RCC 7860 (cell line): ENCODE measurements at regions not wholly inside any gene's neighbourhood (a gene's known extent, or its start where the extent isn't known, plus 50 kb on each side); places are given as distances from the start of the nearest gene placed in this dataset.

Experiments
- DNase-seq: peaks from one replicate; pipeline ENCODE4 v3.0.0-alpha.2; 2015; ENCODE audit warnings: low spot score
- FAIRE-seq: peaks from 2 replicates; lab custom pipeline; 2012; peaks lifted over from hg19 to GRCh38; lab: Jason Lieb, UNC

DNA sequence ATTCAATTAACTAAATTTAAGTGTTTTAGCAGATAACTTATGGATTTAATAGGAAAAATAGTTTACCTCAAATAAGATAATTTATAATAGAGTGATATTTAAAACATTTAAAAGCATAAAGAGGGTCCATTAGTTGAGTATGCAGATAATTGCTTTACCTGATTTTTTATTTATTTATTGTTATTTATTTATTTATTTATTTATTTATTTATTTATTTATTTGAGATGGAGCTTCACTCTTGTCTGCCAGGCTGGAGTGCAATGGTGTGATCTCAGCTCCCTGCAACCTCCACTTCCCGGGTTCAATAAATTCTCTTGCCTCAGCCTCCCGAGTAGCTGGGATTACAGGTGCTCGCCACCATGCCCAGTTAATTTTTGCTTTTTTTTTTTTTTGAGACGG lies 982.9 kb downstream of the TFAP2A start:
- peak; percentile 22 for FAIRE-seq

DNA sequence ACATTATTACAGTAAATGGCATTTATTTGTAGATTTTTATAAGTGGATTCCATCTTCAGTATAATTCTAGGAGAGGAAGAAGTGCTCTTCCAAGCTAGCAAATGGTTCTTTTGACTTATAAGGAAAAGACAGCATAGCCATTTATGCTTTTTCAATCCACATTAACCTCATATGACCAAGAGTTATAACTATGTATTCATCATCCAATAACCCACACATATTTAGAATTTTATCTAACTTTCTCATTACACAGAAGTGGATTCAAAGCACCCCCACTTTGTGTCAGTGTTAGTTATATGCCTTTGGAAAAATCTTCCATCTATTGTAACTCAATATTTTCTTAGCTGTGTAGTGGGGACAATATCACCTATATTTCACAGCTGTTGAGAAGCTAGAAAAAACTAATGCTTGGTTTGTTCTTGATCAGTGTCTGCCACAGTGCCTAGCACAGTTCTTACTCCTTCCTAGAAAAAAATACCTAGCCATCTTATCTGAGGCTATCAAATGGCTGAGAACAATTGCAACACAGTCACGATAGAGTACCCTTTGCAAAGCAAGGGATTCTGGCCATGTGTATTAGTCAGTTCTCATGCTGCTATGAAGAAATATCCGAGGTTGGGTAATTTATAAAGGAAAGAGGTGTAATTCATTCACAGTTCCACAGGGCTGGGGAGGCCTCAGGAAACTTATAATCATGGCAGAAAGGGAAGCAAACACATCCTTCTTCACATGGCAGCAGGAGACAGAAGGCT lies 986.3 kb downstream of the TFAP2A start:
- FAIRE-seq (no peak), DNase-seq (no peak)

More for the DNA sequence above, 982.9 kb downstream of the TFAP2A start:
- no peak for DNase-seq

DNA sequence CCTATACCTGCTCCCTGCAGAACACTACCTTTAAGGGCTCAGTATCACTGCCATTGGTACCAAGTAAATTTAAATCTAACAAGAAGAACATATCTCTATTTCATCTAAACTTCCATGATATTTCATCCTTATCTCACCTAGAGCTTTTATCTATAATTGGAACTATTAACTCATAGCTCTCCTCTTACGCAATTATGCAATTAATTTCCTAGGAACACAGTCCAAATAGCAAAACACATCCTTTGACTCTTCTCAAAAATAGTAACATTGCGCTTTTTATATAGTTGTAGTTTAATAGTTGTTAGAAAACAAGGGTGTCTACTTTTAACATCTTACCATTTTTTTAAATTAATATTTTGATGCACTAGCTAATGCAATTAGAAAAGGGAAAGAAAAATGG lies 986.8 kb upstream of the SLC35B3 start:
- FAIRE-seq (no peak), DNase-seq (no peak)

DNA sequence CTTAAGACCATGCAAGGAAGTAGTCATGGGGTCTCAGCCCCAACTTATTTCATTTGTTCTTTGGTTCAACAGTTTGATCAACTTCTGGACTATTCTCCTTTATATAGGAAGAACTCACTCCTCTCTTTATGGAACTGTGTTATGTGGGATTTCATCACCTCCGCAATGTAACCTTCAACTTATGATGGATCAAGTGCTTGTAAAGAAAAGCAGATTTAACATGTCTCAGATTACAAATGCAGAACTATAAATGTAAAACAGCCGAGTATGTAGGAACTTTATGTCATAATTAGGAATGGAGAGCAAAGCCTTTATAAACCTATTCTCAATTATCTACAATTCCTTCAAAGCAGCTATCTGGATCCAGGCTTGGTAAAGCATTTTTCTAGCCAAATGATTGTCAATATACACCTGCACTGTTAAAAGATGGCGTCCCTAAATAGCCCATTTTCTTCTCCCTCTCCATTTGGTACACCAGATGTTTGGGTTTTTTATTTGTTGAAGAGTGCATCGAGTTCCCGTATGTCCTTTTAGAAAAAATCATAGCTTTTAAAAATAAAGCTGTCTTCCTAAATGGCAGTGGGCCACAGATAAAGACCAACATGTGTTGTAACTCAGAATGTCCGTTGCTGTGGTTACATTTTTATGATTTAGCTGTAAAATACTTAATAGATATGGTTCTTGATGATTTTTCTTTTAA lies 985.1 kb upstream of the SLC35B3 start:
- FAIRE-seq (no peak), DNase-seq (no peak)

DNA sequence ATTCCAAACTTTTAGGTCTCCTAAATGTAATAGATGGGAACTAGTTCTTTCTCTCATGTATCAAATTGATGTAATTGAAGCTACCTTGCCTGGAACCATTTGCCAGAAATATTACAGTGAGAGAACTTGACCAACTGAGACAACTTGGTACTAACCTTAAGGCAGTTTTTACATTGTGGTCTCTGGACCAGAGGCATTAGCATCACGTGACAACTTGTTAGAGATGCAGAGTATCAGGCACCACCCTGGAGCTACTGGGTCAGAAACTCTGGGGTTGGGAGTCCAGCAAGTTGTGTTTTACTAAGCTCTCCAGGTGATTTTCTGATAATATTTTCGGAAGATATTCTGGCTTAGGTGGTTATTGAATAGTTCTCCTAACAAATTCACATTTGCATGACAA lies 982.1 kb upstream of the SLC35B3 start:
- FAIRE-seq, result no peak

DNA sequence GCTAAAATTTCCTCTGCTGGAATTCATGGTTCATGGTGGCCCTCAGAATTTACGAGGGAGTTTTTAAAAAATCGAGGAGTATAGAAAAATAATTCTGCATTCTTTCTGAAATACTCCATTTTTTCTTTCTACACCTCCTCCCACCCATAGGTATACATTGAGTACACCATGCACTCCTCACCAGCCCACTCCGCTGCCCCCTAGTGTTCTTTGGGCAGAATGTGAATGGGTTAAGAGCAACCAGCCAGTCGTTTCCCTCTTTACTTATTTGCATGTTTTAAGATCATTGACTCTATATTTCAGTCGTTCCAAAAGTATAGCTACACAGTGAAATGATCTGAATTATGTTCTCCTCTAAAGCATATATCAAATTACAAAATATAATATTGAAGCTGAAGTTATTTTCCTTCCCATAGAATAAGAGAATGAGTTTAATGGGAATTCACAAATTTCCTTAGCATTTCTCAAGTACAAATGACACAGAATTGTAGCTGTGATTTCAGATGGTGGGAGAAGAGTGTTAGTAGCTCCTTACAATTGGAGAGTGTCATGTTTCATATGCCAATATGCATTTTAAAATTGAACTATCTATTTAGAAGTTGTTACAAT lies 977.7 kb upstream of the SLC35B3 start:
- FAIRE-seq (no peak), DNase-seq (no peak)

More for the DNA sequence above, 982.1 kb upstream of the SLC35B3 start:
- DNase-seq, result no peak

DNA sequence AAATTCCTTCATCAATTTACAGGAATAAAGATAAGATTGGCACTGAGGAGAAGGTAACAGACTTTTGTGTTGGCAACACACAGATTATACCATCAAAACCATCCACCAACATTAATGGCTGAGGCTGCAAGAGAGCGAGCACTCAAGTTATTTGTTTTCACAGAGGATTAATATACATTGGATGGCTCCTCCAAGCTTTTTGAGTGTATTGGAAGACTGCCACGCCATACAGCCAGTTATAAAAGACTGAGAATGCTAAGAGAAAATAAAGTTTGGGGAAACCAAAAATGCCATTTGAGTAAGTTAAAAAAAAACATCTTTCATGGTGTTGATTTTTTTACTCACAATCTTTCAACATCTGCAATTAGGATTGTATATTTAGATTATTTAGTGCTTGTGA lies 973.8 kb upstream of the SLC35B3 start:
- DNase-seq, result no peak

DNA sequence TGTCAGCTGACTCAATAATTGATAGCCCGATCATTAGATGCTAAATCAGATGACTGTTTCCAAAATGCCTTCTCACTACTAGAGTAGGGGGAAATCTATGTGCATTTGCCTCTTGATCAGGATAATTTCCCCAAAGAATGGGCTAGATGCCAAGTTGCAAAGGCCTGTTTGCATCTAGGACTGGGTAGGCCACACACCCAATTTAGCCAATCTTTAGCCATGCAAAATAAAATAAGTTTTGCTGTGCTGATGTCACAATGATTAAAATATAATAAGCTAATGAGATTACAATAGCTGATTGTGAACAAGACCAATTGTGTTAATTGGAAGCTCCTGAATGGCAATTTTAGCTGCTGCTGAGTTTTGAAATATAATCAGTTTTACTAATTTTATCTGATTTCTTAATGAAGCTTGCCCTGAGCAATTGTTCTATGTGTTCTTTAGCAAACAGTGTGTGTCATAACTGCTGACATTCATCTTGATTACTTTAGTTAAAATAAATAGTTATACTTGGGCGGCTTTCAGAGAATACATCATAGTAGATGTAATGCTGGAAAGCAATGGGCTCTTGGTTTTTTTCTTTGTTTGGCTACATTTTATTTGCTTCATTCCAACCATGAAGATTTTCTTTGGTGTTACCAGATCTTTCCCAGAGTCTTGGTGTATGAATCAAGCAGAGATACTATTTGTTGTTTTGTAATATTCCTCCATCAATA lies 973.2 kb upstream of the SLC35B3 start:
- no peak for DNase-seq
- no peak for FAIRE-seq

More for the DNA sequence above, 973.8 kb upstream of the SLC35B3 start:
- FAIRE-seq, result no peak

DNA sequence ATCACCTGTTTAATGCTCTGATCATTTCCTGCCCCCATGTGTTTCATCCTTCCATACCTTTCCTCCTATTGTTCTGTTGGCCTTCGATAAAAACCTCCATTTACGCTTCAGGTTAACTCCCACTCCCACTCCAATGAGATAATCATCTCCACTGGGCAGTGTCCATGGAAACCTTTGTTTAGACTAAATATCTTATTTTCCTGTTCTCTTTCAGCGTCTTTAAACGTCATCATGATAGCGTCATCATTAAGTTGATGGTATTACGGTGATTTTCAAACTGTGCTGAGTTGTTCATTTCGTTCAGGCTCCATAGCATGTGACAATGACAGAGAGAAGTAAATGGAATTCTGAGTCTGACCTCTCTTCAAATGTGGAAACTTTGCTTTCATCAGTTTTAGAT lies 970.5 kb upstream of the SLC35B3 start:
- peak; percentile 10 for DNase-seq
- no peak for FAIRE-seq

DNA sequence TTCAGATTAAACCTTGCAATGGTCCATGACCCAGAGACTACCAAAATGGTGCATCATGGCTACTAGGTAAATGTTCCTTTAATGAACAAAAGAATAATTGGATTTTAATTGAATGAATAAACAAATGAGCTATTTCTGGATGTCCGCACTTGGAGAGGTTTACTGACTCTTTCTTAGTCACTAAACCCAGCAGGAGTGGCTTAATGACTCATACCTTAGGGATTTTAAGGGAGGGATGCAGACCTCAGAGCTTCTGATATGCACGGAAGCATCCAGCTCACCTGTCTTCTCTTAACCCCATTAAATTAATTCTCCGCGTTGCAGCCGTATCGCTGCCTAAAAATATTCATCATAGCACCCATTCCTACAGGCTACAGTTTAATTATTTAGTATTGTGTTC lies 970.0 kb upstream of the SLC35B3 start:
- DNase-seq, result peak; percentile 69
- FAIRE-seq, result peak; percentile 89

DNA sequence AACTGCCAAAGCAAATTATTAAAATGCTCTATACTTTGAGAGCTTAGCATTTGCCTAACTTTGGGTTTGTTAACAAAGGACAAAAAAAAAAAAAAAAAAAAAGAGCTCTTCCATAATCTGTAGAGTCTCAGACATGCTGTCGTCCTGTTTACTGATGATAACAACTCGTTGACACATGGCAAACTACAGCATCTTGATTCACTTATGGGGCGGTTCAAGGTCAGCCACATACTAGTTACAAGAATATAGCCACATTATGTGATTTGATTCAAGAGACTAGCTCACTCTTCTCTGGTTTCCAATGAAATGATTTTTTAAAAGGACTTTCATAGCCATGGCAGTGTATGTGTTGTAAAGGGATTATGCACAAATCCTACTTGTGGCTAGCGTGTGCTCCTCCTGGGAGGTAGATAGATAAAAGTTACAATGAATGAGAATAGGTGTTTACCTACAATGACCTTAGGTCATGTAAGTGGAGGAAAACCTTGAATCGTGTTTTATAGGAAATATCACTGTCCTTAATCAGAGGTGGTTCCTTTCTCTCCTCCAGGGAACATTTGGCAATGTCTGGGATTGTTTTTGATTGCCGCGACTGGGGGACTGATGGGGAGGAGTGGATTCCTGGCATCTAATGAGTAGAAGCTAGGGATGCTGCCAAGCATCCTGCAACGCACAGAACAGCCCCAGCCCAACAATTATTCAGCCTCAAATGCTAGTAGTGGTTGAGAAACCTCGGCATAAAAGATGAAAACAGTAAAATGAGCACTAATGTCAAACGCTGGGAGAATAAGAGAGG lies 969.2 kb upstream of the SLC35B3 start:
- no peak for DNase-seq

DNA sequence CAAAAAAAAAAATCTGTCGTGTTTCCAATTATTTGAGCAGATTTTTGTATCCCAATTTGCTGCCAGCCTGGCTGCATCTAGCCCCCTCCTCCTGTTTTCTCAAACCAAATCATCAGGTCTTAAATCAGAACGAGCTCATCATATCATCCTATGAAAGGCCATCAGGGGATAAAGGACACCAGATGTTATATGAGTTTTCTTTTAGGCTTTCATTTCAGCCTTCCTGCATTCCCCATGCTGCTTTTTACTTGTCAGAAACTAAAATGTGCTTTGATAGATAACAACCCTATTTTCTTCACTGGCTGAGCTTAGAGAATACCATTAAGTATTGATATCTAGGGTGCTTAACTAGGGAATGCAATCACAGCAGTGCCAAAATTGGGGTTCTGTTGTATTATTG lies 968.4 kb upstream of the SLC35B3 start:
- DNase-seq (no peak), FAIRE-seq (no peak)

More for the DNA sequence above, 969.2 kb upstream of the SLC35B3 start:
- FAIRE-seq, result no peak

DNA sequence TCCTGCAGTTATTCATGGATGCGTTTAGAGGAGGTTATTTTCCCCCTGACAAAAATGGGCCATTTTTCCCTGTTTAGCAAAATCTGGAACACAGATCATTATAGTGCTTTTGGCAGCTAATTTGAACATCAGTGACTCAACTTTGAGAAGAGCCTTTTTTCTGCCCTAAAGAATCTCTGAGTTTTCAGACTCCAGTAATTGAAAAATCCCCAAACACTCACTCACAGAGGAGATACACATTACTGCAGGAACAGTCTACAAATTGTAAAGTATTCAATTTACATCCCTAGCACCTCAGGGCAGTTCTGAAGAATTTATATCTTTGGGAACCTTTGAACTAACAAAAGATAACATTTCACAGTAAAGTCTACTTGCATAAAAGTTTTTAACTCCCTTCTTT lies 966.6 kb upstream of the SLC35B3 start:
- no peak for FAIRE-seq
- no peak for DNase-seq

DNA sequence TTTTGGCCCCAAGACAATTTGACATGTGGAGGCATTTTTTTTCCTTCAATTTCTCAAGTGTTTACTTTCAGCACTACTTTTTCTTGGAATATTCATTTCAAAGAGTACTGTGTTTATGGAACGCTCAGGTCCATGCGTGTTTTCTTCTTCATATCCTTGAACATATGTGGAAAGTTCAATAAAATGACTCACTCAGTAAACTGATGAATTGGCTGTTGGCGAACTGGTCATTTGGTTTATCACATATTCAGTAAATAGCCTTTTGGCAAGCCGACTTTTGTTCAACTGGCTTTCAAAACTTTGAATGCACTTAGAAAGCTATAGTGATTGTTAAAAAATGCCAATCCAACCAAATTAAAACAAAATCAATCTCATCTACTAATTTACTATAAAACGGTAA lies 964.6 kb upstream of the SLC35B3 start:
- no peak for DNase-seq
- no peak for FAIRE-seq

DNA sequence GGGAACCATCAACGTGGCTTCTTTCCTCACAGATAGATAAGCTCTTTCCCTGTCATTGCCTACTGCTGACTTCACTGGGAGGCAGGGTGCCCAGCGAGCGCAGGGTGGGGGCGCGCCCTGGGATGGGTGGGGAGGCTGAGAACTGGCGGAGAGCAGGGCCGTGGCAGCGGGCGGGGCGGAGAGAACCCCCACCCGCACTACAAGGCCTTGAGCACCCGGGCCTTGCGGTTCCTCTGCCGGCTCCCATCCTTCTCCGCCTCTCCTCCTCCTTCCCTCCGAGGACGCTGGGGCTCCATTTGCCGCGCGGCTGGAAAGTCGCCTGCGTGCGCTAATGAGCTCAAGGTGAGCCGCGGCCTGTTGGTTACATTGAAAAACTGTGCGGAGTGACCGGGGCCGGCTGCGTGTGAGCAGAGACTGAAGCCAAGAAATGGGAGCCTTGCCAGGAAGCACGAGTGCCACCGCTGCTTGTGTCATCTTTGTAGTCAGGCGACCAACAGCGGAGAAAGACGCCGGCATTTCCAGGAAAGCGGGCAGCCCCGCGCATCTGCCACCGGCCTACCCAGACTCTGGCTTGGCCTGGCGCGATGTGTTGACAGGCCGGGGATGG lies 963.5 kb upstream of the SLC35B3 start:
- FAIRE-seq (no peak), DNase-seq (no peak)

DNA sequence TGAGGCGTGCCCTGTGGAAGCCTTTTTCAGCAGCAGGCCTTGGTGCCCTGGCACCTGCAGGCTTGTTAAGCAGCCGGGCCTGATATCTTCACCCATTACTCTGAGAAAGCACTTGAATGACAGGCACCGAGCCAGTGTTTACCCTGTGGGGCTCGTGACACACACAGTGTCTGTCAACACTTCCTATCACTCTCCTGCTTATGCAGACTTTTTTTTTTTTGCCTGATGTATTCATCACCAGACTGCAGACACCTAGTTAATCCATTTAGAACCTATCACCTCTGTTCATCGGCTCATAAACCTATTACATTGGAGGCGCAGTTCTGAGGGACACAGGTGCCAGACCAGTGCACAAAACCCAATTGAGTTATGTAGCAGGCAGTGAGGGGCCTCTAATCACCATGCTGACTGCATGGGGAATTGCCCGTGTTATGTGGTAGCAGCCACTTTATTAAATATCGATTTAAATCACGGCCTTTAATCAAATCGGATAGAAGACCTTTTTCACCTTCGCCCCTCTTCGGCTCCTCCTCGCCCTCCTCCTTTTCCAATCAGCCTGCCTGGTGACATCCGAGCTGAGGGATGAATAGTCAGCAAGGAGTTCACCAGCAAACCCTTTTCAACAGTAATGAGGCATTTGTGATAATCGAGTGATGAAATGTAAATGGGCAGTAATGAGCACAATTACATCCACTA lies 962.9 kb upstream of the SLC35B3 start:
- DNase-seq (no peak), FAIRE-seq (no peak)

DNA sequence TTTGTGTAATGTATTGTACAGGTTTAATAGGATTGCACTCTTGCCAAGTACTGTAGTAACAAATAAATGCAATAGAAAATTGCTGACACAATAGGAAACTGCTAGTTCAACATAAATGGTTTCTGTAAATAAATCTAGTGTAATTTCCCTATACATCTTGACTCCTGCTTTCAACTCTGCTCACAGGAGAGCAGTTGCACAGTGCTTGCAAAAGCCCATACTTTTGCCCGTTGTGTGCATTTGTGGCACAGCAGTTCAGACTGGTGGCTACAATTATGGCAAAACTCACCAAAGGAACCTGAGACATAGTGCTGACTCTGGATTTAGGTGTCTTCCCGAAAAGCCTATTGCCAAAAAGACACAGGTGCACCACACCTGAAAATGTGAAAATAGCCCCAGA lies 953.3 kb upstream of the SLC35B3 start:
- DNase-seq (no peak), FAIRE-seq (no peak)

DNA sequence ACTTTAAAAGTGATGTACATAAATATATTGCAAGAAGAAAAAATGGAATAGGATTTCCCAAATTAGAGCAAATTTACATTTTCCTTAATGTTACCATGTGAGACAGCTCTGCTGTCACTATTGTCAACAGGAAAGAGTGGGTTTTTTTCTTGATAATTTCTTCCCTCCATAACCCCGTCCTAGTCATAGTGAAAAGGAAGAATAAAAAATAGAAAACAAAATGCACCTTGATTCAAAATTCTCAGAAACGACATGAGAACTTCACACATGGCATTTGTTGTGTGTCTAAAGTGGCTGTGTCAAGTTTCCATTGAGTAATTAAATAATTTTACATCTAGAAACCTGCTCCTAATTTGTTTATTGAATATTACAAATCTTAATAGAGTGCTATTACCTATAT lies 945.2 kb upstream of the SLC35B3 start:
- no peak for FAIRE-seq
- DNase-seq, result no peak

DNA sequence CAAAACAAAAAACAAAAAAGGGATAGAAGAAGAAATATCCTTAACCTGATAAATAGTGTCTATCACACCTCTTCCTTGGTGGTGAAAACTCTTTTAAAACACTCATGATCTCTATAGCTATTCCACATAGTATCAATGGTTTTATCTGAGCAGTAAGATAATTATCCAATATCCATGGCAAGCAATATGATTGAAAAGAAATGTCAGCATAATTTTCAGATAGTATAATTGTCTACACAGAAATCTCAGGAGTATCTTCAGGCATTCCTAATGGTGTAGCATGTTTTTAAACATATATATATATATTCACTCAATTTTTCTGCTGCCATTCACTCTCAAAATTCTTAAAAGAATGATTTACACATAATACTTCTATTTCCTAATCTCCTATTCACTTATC lies 938.0 kb upstream of the SLC35B3 start:
- DNase-seq (no peak), FAIRE-seq (no peak)

DNA sequence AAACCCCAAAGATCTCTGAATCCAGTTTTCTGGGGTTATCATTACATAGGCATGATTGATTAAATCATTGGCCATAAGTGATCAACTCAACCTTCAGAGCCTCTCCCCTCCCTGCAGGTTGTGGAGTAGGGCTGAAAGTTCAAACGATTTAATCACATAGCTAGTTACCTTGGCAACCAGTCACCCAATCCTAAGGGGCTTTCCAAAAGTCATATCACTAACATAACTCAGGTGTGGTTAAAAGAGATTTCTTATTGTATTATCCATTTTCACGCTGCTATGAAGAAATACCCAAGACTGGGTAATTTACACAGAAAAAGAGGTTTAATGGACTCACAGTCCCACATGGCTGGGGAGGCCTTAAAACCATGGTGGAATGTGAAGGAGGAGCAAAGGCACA lies 935.1 kb upstream of the SLC35B3 start:
- DNase-seq, result no peak
- no peak for FAIRE-seq
